Psoas muscle (tissue), 7 donors: ENCODE measurements at regions not wholly inside any gene's neighbourhood (a gene's known extent, or its start where the extent isn't known, plus 50 kb on each side); places are given as distances from the start of the nearest gene placed in this dataset.

Experiments
- ATAC-seq, 4 donors: fragments of 200-7000 bp; cut with Tn5 transposase; one replicate each; pipeline ENCODE4 v1.9.1; 2020; ENCODE audit warnings: moderate library complexity in 3 of 4, mild to moderate bottlenecking in 2 of 4
- DNase-seq, 2 donors: peaks; one replicate each; pipeline ENCODE4 v3.0.0-alpha.2; 2020
- H3K27ac ChIP-seq: fragments of 200-600 bp; one replicate; pipeline ENCODE4 v1.8.0; 2022
- H3K27me3 ChIP-seq, 3 donors: fragments of 200-600 bp in 1 of 3; one replicate each; pipeline versions ENCODE4 v1.6.1 to v1.8.0; 2013 to 2022; ENCODE audit warnings: low read length in 2 of 3, mild to moderate bottlenecking in 2 of 3, moderate library complexity in 1 of 3; ENCODE audit not compliant: insufficient read depth in 3 of 3
- H3K36me3 ChIP-seq, 2 donors: fragments of 200-600 bp in 1 of 2; one replicate each; pipeline versions ENCODE4 v1.6.1 to v1.8.0; 2013 to 2022; ENCODE audit warnings: low read depth in 1 of 2, mild to moderate bottlenecking in 1 of 2, moderate library complexity in 1 of 2; ENCODE audit not compliant: insufficient read depth in 1 of 2
- H3K4me1 ChIP-seq: fragments of 200-600 bp; one replicate; pipeline ENCODE4 v1.8.0; 2022
- H3K4me3 ChIP-seq: fragments of 200-600 bp; one replicate; pipeline ENCODE4 v1.8.0; 2022; ENCODE audit warnings: mild to moderate bottlenecking
- H3K9me3 ChIP-seq: fragments of 200-600 bp; one replicate; pipeline ENCODE4 v1.8.0; 2022
- CTCF ChIP-seq: fragments of 200-600 bp; IDR thresholded peaks from one replicate; pipeline ENCODE4 v1.8.0; 2022; ENCODE audit warnings: antibody characterized with exemption
- WGBS, 3 donors: extraction: QIAGEN DNeasy Blood & Tissue Kit; methylation state at CpG; one replicate each; pipeline versions ENCODE4 v1.1.6 to v1.1.7; 2013; 5-methylcytosine and 5-hydroxymethylcytosine counted together
- intact Hi-C, 2 donors: fragments of 100-400 bp; cut with DNase I; formaldehyde crosslinking; loops; one replicate each; pipeline versions ENCODE4 v1.11.0 to v1.14.2; 2022
- donor health status: healthy with polysubstance abuse.
- donor health status: DM: no; HTN: no; CAD: no; lungs with moderate emphysema.
- donor health status: Bipolar disorder and iron deficiency.
- donor health status: healthy.
- donor health status: DM: yes; HTN: yes; CAD: no.
- donor health status: DM: no; HTN: no; CAD: no.
- donor health status: DM: yes; HTN: yes; CAD: no.

GRCh38 chr16:65272699-65273414 is 151.0 kb upstream of the CDH11 start:
- TF ChIP-seq CTCF = no peak
- no peaks in the 10 kb centered on the region for H3K9me3 ChIP-seq
- H3K27me3 ChIP-seq = no peaks in the 10 kb centered on the region
- no peak overlapping the region for H3K4me3 ChIP-seq
- no peaks in the 10 kb centered on the region for H3K4me1 ChIP-seq
- ATAC-seq (no peak), DNase-seq (no peak)
- no peaks in the 10 kb centered on the region for H3K36me3 ChIP-seq
- intact Hi-C loops = no loop called here
- no peak overlapping the region for H3K27ac ChIP-seq
- WGBS, 3 donors = 88 to 95% (median 93%) methylated on average over 4 of the region's 4 CpGs

- WGBS, 3 donors = 0 to 57% (median 43%) methylated on average over 1 of the region's 1 CpG
- ATAC-seq = no peak
- intact Hi-C loops = no loop called here
Observed at GRCh38 chr16:65271996-65272395, 150.1 kb upstream of the CDH11 start.

GRCh38 chr16:65268331-65268730 is 146.5 kb upstream of the CDH11 start:
- no peak overlapping the region for H3K27ac ChIP-seq
- DNase-seq (no peak), ATAC-seq (no peak)
- no peaks in the 10 kb centered on the region for H3K36me3 ChIP-seq
- H3K27me3 ChIP-seq = no peaks in the 10 kb centered on the region
- TF ChIP-seq CTCF = no peak
- H3K9me3 ChIP-seq = no peaks in the 10 kb centered on the region
- no peaks in the 10 kb centered on the region for H3K4me1 ChIP-seq
- WGBS, 3 donors = 63 to 87% (median 74%) methylated on average over 1 of the region's 1 CpG
- intact Hi-C loops = no loop called here
- no peak overlapping the region for H3K4me3 ChIP-seq

More at GRCh38 chr16:65271996-65272395, 150.1 kb upstream of the CDH11 start:
- TF ChIP-seq CTCF = no peak
- Histone ChIP-seq H3K9me3 (no peaks in the 10 kb centered on the region), H3K27me3 (no peaks in the 10 kb centered on the region), H3K36me3 (no peaks in the 10 kb centered on the region), H3K27ac (no peak overlapping the region), H3K4me3 (no peak overlapping the region), H3K4me1 (no peaks in the 10 kb centered on the region)
- no peak for DNase-seq

- no peak for DNase-seq
- intact Hi-C loops = no loop called here
- Histone ChIP-seq H3K4me1 (no peaks in the 10 kb centered on the region), H3K27ac (no peak overlapping the region), H3K36me3 (no peaks in the 10 kb centered on the region), H3K27me3 (no peaks in the 10 kb centered on the region), H3K9me3 (peaks cover 5% of the 10 kb centered on the region), H3K4me3 (no peak overlapping the region)
- ATAC-seq = no peak
- WGBS, 3 donors = 72 to 88% (median 82%) methylated on average over 1 of the region's 1 CpG
- TF ChIP-seq CTCF = no peak
Observed at GRCh38 chr16:65263896-65264295, 142.0 kb upstream of the CDH11 start.

- peaks cover 5% of the 10 kb centered on the region for H3K9me3 ChIP-seq
- H3K4me1 ChIP-seq = no peaks in the 10 kb centered on the region
- ATAC-seq = no peak
- no peaks in the 10 kb centered on the region for H3K27me3 ChIP-seq
- DNase-seq = no peak
- intact Hi-C loops = no loop called here
- TF ChIP-seq CTCF = no peak
- 80 to 90% (median 82%) methylated on average over 1 of the region's 1 CpG for WGBS, 3 donors
- H3K4me3 ChIP-seq = no peak overlapping the region
- no peaks in the 10 kb centered on the region for H3K36me3 ChIP-seq
- H3K27ac ChIP-seq = no peak overlapping the region
Observed at GRCh38 chr16:65260746-65261145, 138.9 kb upstream of the CDH11 start.
